Sigmoid colon (tissue), 6 donors: ENCODE measurements at regions not wholly inside any gene's neighbourhood (a gene's known extent, or its start where the extent isn't known, plus 50 kb on each side); places are given as distances from the start of the nearest gene placed in this dataset.

ENCODE experiments used
- DNase-seq: peaks from one replicate; pipeline ENCODE4 v3.0.0-alpha.2; 2019
- H3K27ac ChIP-seq, 4 donors: fragments of 200-600 bp; sonication (generic); one replicate each; pipeline ENCODE4 v1.5.1; 2016 to 2019; ENCODE audit warnings: mild to moderate bottlenecking in 1 of 4
- H3K27me3 ChIP-seq, 3 donors: fragments of 200-600 bp; sonication (generic); one replicate each; pipeline ENCODE4 v1.5.1; 2019; ENCODE audit warnings: mild to moderate bottlenecking in 1 of 3
- H3K36me3 ChIP-seq, 4 donors: fragments of 200-600 bp; sonication (generic); one replicate each; pipeline ENCODE4 v1.5.1; 2016 to 2019
- H3K4me1 ChIP-seq, 4 donors: fragments of 200-600 bp; sonication (generic); one replicate each; pipeline ENCODE4 v1.5.1; 2017 to 2019
- H3K4me3 ChIP-seq, 4 donors: fragments of 200-600 bp; sonication (generic); one replicate each; pipeline ENCODE4 v1.5.1; 2017 to 2019; ENCODE audit warnings: mild to moderate bottlenecking in 2 of 4, moderate library complexity in 1 of 4
- H3K9me3 ChIP-seq, 4 donors: fragments of 200-600 bp in 3 of 4; sonication (generic) in 3 of 4; one replicate each; pipeline versions ENCODE4 v1.5.1 to v1.6.1; 2013 to 2019
- EP300 ChIP-seq, 4 donors: sonication (generic); formaldehyde crosslinking; IDR thresholded peaks; one replicate each; pipeline ENCODE4 v1.6.1; 2017; ENCODE audit warnings: antibody characterized with exemption in 4 of 4
- POLR2A ChIP-seq, 2 donors: fragments of 450-650 bp; IDR thresholded peaks; one replicate each; pipeline ENCODE4 v1.6.1; 2016; ENCODE audit warnings: antibody characterized with exemption in 2 of 2, mild to moderate bottlenecking in 2 of 2, moderate library complexity in 2 of 2
- POLR2AphosphoS5 ChIP-seq, 4 donors: sonication (generic); formaldehyde crosslinking; IDR thresholded peaks; one replicate each; pipeline ENCODE4 v1.6.1; 2017; ENCODE audit warnings: antibody characterized with exemption in 4 of 4
- WGBS, 2 donors: extraction: QIAGEN DNeasy Blood & Tissue Kit; methylation state at CpG; one replicate each; pipeline ENCODE4 v1.1.7; 2013; 5-methylcytosine and 5-hydroxymethylcytosine counted together
- intact Hi-C: fragments of 100-400 bp; cut with DNase I; formaldehyde crosslinking; loops from one replicate; pipeline ENCODE4 v1.15.1; 2023
- TF ChIP-seq, protein P1 (sequence below), 4 experiments: fragments of 450-650 bp in 3 of 4; fragments of 200-600 bp in 1 of 4; IDR thresholded peaks; one replicate each; pipeline ENCODE4 v1.5.1; 2016 to 2019; ENCODE audit warnings: antibody characterized with exemption in 4 of 4, mild to moderate bottlenecking in 3 of 4, moderate library complexity in 2 of 4
- donor health status: healthy with polysubstance abuse.
- donor health status: healthy.

- TF ChIP-seq EP300 (IDR thresholded peaks at IDR 0.05) (no peak), POLR2AphosphoS5 (IDR thresholded peaks at IDR 0.05) (no peak), POLR2A (IDR thresholded peaks at IDR 0.05) (no peak)
- TF ChIP-seq, protein P1, sequence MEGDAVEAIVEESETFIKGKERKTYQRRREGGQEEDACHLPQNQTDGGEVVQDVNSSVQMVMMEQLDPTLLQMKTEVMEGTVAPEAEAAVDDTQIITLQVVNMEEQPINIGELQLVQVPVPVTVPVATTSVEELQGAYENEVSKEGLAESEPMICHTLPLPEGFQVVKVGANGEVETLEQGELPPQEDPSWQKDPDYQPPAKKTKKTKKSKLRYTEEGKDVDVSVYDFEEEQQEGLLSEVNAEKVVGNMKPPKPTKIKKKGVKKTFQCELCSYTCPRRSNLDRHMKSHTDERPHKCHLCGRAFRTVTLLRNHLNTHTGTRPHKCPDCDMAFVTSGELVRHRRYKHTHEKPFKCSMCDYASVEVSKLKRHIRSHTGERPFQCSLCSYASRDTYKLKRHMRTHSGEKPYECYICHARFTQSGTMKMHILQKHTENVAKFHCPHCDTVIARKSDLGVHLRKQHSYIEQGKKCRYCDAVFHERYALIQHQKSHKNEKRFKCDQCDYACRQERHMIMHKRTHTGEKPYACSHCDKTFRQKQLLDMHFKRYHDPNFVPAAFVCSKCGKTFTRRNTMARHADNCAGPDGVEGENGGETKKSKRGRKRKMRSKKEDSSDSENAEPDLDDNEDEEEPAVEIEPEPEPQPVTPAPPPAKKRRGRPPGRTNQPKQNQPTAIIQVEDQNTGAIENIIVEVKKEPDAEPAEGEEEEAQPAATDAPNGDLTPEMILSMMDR (IDR thresholded peaks at IDR 0.05) = no peak
- Histone ChIP-seq H3K27me3 (no peaks in the 10 kb centered on the region), H3K36me3 (no peaks in the 10 kb centered on the region), H3K27ac (no peak overlapping the region), H3K4me3 (no peak overlapping the region), H3K4me1 (peaks cover 0 to 12% (median 5%) of the 10 kb centered on the region in 4 donors), H3K9me3 (no peaks in the 10 kb centered on the region)
- intact Hi-C loops = no loop called here
- DNase-seq = no peak
- 89 to 91% methylated on average over 5 of the region's 5 CpGs for WGBS, 2 donors
These were observed 496.1 kb downstream of the SHQ1 start for GRCh38 chr3:72352176-72352575.

GRCh38 chr3:72351536-72351935 lies 496.7 kb downstream of the SHQ1 start:
- Histone ChIP-seq H3K4me3 (no peak overlapping the region), H3K27me3 (no peaks in the 10 kb centered on the region), H3K9me3 (no peaks in the 10 kb centered on the region), H3K27ac (no peak overlapping the region), H3K4me1 (peaks cover 0 to 18% (median 8%) of the 10 kb centered on the region in 4 donors), H3K36me3 (no peaks in the 10 kb centered on the region)
- no peak for DNase-seq
- whole genome bisulfite sequencing, 2 donors = 91 to 92% methylated on average over 9 of the region's 9 CpGs
- no peak for TF ChIP-seq POLR2AphosphoS5 (IDR thresholded peaks at IDR 0.05)
- no peak for TF ChIP-seq POLR2A (IDR thresholded peaks at IDR 0.05)
- TF ChIP-seq, protein P1 (IDR thresholded peaks at IDR 0.05) = no peak
- TF ChIP-seq EP300 (IDR thresholded peaks at IDR 0.05) = no peak
- intact Hi-C loops = no loop called here

DNA sequence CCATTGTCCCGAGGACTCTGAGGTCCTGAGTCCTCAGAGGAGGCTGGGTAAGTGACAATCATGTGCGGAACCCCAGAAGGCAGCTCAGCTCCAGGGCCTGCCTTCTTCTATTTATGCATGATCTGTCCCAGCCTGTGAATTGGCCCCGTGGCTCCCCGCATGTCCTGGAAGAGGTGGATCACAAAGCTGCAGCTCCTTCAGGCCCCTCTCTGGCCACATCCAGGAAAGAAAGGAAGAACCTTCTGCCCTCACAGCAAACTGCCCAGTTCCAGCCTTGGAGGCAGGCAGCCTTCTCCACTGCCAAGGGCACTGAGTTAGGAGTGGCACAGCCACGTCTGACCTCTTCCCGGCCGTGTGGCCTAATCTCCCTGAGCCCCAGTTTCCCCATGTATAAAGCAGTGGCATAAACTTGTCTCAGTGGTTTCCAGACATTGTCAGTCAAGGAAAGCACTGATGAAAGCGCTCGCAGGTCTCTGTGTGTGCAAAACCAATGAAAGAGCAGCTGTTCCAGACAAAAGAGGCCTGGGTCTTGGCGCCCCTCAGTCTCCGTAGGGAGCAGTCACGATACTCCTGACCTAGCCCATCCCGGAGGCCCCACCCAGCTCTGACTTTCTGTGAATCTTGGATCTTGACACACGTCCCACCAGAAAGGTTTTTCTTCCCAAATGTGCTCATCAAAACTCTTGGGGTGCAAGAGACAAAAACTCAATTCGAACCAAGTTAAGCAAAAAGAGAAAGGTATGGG lies 497.3 kb downstream of the SHQ1 start:
- TF ChIP-seq POLR2AphosphoS5 (IDR thresholded peaks at IDR 0.05) (no peak), POLR2A (IDR thresholded peaks at IDR 0.05) (no peak), EP300 (IDR thresholded peaks at IDR 0.05) (no peak)
- TF ChIP-seq, protein P1 (IDR thresholded peaks at IDR 0.05) = no peak
- no peaks in the 10 kb centered on the region for H3K36me3 ChIP-seq
- 86 to 90% methylated on average over 15 of the region's 15 CpGs for WGBS, 2 donors
- H3K4me3 ChIP-seq = no peak overlapping the region
- no peak for DNase-seq
- no peaks in the 10 kb centered on the region for H3K27me3 ChIP-seq
- intact Hi-C loops = no loop called here
- H3K4me1 ChIP-seq = peaks cover 0 to 21% (median 10%) of the 10 kb centered on the region in 4 donors
- H3K9me3 ChIP-seq = no peaks in the 10 kb centered on the region
- no peak overlapping the region for H3K27ac ChIP-seq

GRCh38 chr3:72348357-72348756 lies 499.9 kb downstream of the SHQ1 start:
- H3K36me3 ChIP-seq = no peaks in the 10 kb centered on the region
- no peaks in the 10 kb centered on the region for H3K27me3 ChIP-seq
- no peak overlapping the region for H3K4me3 ChIP-seq
- peaks cover 0 to 21% (median 10%) of the 10 kb centered on the region in 4 donors for H3K4me1 ChIP-seq
- no peaks in the 10 kb centered on the region for H3K9me3 ChIP-seq
- DNase-seq = no peak
- no peak for TF ChIP-seq EP300 (IDR thresholded peaks at IDR 0.05)
- no peak for TF ChIP-seq POLR2A (IDR thresholded peaks at IDR 0.05)
- no peak for TF ChIP-seq POLR2AphosphoS5 (IDR thresholded peaks at IDR 0.05)
- TF ChIP-seq, protein P1 (IDR thresholded peaks at IDR 0.05) = no peak
- intact Hi-C loops = no loop called here
- peak overlapping the region in 3 of 4 donors; percentile 28 to 76 (median 74) for H3K27ac ChIP-seq
